ENCODE measurements at regions not wholly inside any gene's neighbourhood (a gene's known extent, or its start where the extent isn't known, plus 50 kb on each side); places are given as distances from the start of the nearest gene placed in this dataset.
A peak's percentile ranks its signal among the peaks of the same experiment; 100 is the strongest.

DNA sequence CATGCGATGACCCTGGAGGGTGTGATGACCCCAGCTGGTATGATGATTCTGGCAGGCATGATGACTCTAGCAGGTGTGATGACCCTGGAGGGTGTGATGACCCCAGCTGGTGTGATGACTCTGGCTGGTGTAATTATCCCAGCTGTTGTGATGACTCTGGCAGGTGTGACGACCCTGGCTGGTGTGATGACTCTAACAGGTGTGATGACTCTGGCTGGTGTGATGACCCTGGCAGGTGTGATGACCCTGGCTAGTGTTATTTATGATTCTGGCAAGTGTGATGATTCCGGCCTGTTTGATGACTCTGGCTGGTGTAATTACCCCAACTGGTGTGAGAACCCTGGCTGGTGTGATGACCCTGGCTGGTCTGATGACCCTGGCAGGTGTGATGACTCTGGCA is 427.2 kb downstream of the QKI start:
- DNase-seq = no peak

DNA sequence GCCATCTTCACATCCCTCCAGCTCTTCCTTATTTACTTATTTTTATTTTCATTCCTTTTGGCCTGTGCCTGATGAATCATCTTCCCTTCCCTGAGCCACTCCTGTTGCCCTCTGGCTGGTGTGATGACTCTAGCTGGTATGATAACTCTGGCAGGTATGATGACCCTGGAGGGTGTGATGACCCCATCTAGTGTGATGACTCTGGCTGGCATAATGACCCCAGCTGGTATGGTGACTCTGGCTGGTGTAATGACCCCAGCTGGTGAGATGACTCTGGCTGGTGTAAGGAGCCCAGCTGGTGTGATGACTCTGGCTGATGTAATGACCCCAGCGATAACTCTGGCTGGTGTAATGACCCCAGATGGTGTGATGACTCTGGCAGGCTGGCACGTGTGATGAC is 426.8 kb downstream of the QKI start:
- no peak for DNase-seq

- DNase-seq = no peak
These were observed 426.4 kb downstream of the QKI start for GRCh38 chr6:163840880-163841279.

DNA sequence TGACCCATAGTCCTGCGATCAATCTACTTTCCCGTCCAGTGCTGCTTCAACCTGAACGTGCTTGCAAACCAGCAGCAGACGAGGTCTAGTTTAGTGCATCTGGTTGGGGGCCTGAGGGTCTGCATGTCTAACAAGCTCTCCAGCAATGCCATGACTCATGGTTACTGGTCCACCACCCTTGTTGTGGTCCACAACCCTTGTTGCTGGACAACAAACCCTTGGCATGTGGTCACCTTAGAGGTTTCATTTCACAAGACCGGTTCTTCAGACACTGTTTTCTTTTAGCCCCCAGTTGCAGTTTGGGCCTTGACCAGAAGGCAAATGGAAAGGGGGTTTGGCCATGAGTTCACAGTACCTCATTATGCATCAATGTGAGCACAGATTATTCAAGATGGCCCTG is 424.8 kb downstream of the QKI start:
- no peak for DNase-seq

GRCh38 chr6:163837691-163838431 is 423.3 kb downstream of the QKI start:
- DNase-seq = no peak

- no peak for DNase-seq
These were observed 422.6 kb downstream of the QKI start for GRCh38 chr6:163836876-163837690.

- DNase-seq = no peak
These were observed 421.1 kb downstream of the QKI start for GRCh38 chr6:163835439-163836171.

DNA sequence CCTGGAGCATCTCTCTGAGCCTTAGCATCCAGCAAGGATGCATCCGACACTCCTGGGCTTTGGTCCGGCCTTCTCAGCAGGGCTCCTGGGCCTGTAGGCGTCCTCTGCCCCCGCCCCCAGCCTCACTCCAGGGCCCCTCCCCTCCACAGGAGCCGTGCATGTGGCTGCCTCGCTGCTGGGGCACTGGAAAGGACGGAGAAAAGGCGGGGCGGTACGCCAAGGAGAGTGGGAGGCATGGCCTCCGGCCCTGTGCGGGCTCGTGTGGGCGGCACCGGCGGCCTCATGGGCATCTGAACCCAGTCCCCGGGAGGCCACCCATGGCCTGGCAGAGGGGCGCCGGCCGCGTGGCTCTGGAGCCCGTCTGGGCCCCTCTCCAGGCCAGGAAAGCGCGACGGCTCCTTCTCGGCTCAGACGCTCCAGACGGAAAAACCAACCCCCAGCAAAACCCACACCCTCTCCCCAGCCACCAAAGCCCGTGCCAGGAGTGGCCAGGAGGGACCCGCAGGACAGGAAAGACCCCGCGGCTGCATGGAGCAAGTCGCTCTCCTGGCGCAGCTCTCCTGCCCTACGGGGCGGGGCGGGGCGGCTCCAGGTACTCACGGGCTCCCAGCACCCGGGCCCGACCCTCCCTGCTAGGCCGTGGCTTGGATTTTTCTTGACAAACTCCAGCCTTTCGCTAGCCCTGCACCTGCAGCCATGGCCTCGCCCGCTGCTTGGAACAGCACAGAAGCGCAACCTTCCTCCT is 419.9 kb downstream of the QKI start:
- DNase-seq = no peak

DNA sequence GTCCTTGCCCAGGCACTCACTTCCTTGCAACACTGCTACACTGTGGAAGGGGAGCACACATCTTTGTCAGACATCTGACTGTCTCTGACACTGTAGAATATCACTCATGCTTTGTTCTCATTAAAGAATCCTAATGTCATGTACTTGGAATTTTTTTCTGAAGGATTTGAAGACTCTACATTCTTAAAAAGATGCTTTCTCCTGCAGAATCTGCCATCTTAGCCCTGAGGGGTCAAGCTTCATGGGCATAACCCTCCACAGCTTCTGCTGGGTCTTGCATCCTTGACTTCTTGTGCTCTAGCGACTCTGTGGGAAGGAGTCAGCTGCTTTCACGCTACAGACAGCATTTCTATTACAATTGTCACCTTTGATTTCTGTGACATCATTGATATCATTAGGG is 417.2 kb downstream of the QKI start:
- no peak for DNase-seq

DNA sequence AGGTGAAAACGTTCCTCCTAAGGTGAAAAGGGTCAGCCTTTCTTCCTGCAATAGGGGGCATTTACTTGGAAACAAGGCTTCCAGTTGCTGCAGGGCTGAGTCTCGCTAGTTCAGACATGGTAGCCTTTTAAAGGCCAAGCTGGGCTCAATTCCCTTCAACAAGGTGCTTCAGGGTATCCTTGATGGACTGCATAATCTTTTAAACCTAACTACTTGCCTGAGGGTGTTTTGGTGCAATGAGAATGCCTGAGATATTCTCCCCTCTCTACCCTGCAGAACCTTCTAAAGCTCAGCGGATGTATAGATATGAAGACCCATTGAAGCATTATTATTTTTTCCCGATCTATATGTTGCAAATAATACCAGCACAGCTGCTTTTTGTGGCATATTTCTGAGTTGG is 416.1 kb downstream of the QKI start:
- no peak for DNase-seq

- DNase-seq = no peak
These were observed 413.7 kb downstream of the QKI start for GRCh38 chr6:163828038-163828795.

DNA sequence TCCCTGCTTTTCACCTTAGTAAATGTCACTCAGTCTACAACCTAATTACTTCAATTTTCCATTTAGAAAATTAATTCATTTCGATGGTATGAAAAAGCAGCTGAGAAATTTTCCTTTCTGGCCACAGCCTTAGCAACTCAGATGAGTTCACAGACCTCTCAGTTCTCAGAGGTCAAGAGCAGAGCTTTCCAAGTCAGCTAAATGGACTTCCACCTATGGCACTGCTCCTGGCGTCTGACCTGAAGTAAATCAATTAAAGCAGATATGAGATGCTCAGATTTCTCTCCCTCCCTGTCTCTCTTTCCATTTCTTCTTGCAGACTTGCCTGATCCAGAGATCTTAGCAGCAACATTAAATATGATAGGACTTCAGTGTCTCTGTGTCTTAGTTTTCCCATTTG is 412.6 kb downstream of the QKI start:
- DNase-seq = no peak

DNA sequence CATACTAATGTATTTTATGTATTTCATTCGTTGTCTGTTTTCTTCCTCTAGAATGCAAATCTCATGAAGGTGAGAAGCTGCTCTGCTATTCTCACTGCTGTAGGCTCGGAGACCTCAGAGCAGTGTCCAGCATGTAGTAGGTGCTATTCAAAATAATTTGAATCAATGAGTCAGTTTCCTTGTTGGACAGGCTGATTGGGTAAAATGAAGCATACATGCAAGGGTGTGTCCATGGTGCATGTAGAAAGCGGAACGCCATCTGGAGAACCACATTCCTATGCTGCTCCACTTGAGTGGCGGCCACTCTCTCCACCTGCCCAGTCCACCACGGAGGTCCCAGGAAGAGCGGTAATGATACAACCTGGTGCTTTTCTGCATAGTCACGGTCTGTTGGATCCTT is 412.1 kb downstream of the QKI start:
- DNase-seq = no peak

DNA sequence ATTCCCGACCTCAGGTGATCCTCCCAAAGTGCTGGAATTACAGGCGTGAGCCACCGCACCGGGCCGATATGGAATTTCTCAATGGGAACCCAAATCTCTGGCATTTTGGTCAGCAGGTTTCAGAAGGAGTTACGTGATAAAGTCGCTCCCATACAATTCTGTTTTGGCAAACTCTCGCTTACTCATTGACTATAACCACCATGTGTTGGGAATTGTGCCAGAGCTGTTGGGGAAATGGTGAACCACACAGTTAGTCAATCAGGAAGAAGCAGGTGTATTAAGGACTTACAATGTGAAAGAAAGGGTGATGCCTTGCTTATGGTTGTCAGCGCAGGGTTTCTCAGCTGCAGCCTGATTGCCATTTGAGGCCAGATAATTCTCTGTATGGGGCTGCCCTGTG is 410.5 kb downstream of the QKI start:
- DNase-seq = peak; percentile 13

GRCh38 chr6:163823577-163823976 is 409.1 kb downstream of the QKI start:
- no peak for DNase-seq

GRCh38 chr6:163820745-163821458 is 406.4 kb downstream of the QKI start:
- no peak for DNase-seq

- no peak for DNase-seq
These were observed 405.7 kb downstream of the QKI start for GRCh38 chr6:163820171-163820570.

- DNase-seq = no peak
These were observed 404.2 kb downstream of the QKI start for GRCh38 chr6:163818719-163819118.

- DNase-seq = no peak
These were observed 401.9 kb downstream of the QKI start for GRCh38 chr6:163816441-163816840.

- DNase-seq = no peak
These were observed 401.3 kb downstream of the QKI start for GRCh38 chr6:163815796-163816195.
